ENCODE measurements at regions not wholly inside any gene's neighbourhood (a gene's known extent, or its start where the extent isn't known, plus 50 kb on each side); places are given as distances from the start of the nearest gene placed in this dataset.
"Not testable (repeated sequence)": the region's sequence is repeated elsewhere in the genome, so short reads cannot be mapped to it uniquely, and the experiment has no call there.

- H3K4me3 Mint-ChIP-seq: no peak overlapping the region
- no peaks in the 10 kb centered on the region for H3K27me3 Mint-ChIP-seq (ENCODE audit: insufficient read depth)
- peaks cover 18% of the 10 kb centered on the region for H3K9me3 Mint-ChIP-seq
- no peak for DNase-seq (ENCODE audit: low spot score)
- no peaks in the 10 kb centered on the region for H3K4me1 Mint-ChIP-seq (ENCODE audit: low read depth)
- no peak overlapping the region for H3K27ac Mint-ChIP-seq
- no peaks in the 10 kb centered on the region for H3K36me3 Mint-ChIP-seq (ENCODE audit: low read depth)
- intact Hi-C loops (cut with micrococcal nuclease): no loop called here
Measured at GRCh38 chr16:63890081-63890480, 1231.8 kb downstream of the CDH11 start.

DNA sequence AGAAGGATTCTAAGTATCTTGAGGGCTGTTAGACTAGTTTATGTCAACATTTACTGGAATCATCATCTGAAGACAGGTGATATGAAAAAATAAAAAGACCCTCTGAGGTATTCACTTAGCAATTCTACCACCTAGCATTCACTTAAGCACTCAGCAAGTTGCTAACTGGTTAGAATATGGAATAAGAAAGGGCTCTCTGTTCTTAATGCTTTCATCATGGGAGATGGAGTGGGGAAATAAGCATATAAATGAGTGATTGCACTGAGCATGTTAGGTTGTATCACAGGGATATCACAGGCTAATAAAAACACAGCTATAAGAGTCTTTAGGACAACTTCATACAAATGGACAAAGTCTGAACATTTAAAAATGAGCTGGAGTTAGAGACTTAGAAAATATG lies 1238.8 kb downstream of the CDH11 start:
- peaks cover 14% of the 10 kb centered on the region for H3K9me3 Mint-ChIP-seq
- intact Hi-C loops (cut with micrococcal nuclease): no loop called here

DNA sequence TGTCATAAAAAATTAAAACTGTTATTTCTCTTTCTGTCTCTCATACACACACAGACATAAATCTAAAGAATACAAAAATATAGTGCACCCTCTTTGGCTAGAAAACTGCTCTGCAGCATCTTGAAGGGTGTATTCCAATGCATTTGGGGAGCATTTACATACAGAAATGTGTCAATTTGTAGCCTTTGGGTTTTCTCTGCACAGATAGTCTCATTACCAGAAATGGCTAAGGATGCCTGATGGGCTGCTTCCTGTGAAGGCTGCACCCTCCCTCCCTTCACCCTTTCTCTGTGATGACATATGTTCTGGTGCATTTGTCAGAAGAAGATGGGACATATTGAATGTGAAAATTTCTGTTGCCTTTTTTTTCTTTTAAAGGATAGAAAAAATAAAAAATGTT lies 1239.3 kb downstream of the CDH11 start:
- no peak for DNase-seq (ENCODE audit: low spot score)
- no peak overlapping the region for H3K4me3 Mint-ChIP-seq
- no peaks in the 10 kb centered on the region for H3K4me1 Mint-ChIP-seq (ENCODE audit: low read depth)
- H3K9me3 Mint-ChIP-seq: peaks cover 14% of the 10 kb centered on the region
- H3K27me3 Mint-ChIP-seq (ENCODE audit: insufficient read depth): no peaks in the 10 kb centered on the region
- no peak overlapping the region for H3K27ac Mint-ChIP-seq
- H3K36me3 Mint-ChIP-seq (ENCODE audit: low read depth): no peaks in the 10 kb centered on the region
- intact Hi-C loops (cut with micrococcal nuclease): no loop called here

More for the DNA sequence above, 1238.8 kb downstream of the CDH11 start:
- Mint-ChIP-seq H3K36me3 (ENCODE audit: low read depth) (no peaks in the 10 kb centered on the region), H3K4me3 (no peak overlapping the region), H3K27me3 (ENCODE audit: insufficient read depth) (no peaks in the 10 kb centered on the region), H3K4me1 (ENCODE audit: low read depth) (no peaks in the 10 kb centered on the region), H3K27ac (no peak overlapping the region)
- no peak for DNase-seq (ENCODE audit: low spot score)

DNA sequence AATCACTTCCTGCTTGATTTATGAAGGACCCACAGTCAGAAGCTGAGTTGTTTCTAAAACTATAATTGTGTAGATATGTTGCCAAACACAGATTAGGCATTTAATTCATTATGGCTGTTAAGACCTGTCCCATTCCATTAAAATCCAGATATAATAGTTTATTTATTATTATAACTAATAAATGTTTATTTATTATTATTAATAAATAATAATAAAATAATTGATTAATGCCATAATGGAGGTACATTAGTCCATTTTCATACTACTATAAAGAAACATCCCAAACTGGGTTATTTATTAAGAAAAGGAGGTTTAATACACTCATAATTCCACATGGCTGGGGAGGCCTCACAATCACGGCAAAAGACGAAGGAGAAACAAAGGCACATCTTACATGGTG lies 1240.9 kb downstream of the CDH11 start:
- H3K4me3 Mint-ChIP-seq: no peak overlapping the region
- intact Hi-C loops (cut with micrococcal nuclease): no loop called here
- H3K27ac Mint-ChIP-seq: no peak overlapping the region
- H3K27me3 Mint-ChIP-seq (ENCODE audit: insufficient read depth): no peaks in the 10 kb centered on the region
- H3K36me3 Mint-ChIP-seq (ENCODE audit: low read depth): no peaks in the 10 kb centered on the region
- H3K9me3 Mint-ChIP-seq: peaks cover 16% of the 10 kb centered on the region
- H3K4me1 Mint-ChIP-seq (ENCODE audit: low read depth): no peaks in the 10 kb centered on the region
- no peak for DNase-seq (ENCODE audit: low spot score)

GRCh38 chr16:63877401-63877800 lies 1244.5 kb downstream of the CDH11 start:
- Mint-ChIP-seq H3K4me1 (ENCODE audit: low read depth) (no peaks in the 10 kb centered on the region), H3K27me3 (ENCODE audit: insufficient read depth) (no peaks in the 10 kb centered on the region), H3K27ac (no peak overlapping the region), H3K9me3 (peaks cover 20% of the 10 kb centered on the region), H3K4me3 (no peak overlapping the region), H3K36me3 (ENCODE audit: low read depth) (no peaks in the 10 kb centered on the region)
- DNase-seq (ENCODE audit: low spot score): no peak
- intact Hi-C loops (cut with micrococcal nuclease): no loop called here

DNA sequence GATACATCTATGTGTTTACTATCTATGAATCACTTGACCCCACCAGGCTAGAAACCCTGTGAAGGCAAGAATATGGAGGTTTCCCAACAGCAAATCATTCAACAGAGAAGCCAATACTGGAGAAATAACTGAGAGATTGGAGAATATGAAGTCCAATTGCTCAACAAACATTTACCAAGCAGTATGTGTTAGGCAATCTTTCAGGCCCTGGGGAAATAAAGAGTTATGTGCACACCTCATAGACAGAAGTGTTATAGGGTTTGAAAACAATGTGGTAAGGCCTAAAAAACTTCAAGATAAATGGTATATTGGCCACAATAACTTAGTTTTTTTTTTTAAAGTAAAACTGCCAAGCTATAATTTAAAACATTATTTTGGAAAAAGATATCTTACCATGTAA lies 1245.8 kb downstream of the CDH11 start:
- no peaks in the 10 kb centered on the region for H3K4me1 Mint-ChIP-seq (ENCODE audit: low read depth)

GRCh38 chr16:63860700-63861099 lies 1261.2 kb downstream of the CDH11 start:
- H3K9me3 Mint-ChIP-seq: peaks cover 24% of the 10 kb centered on the region
- H3K27me3 Mint-ChIP-seq (ENCODE audit: insufficient read depth); H3K4me3 Mint-ChIP-seq; intact Hi-C loops (cut with micrococcal nuclease); H3K36me3 Mint-ChIP-seq (ENCODE audit: low read depth); H3K4me1 Mint-ChIP-seq (ENCODE audit: low read depth); H3K27ac Mint-ChIP-seq; DNase-seq (ENCODE audit: low spot score): not testable (repeated sequence)

More for the DNA sequence above, 1245.8 kb downstream of the CDH11 start:
- H3K4me3 Mint-ChIP-seq: no peak overlapping the region
- H3K9me3 Mint-ChIP-seq: peaks cover 15% of the 10 kb centered on the region
- H3K27ac Mint-ChIP-seq: no peak overlapping the region
- H3K27me3 Mint-ChIP-seq (ENCODE audit: insufficient read depth): no peaks in the 10 kb centered on the region
- no peaks in the 10 kb centered on the region for H3K36me3 Mint-ChIP-seq (ENCODE audit: low read depth)
- no peak for DNase-seq (ENCODE audit: low spot score)
- intact Hi-C loops (cut with micrococcal nuclease): no loop called here

- H3K36me3 Mint-ChIP-seq (ENCODE audit: low read depth): no peaks in the 10 kb centered on the region
- intact Hi-C loops (cut with micrococcal nuclease): no loop called here
- H3K9me3 Mint-ChIP-seq: peaks cover 11% of the 10 kb centered on the region
- no peak for DNase-seq (ENCODE audit: low spot score)
- H3K4me1 Mint-ChIP-seq (ENCODE audit: low read depth): no peaks in the 10 kb centered on the region
- no peak overlapping the region for H3K4me3 Mint-ChIP-seq
- H3K27ac Mint-ChIP-seq: no peak overlapping the region
- no peaks in the 10 kb centered on the region for H3K27me3 Mint-ChIP-seq (ENCODE audit: insufficient read depth)
Measured at GRCh38 chr16:63856537-63856936, 1265.3 kb downstream of the CDH11 start.

DNA sequence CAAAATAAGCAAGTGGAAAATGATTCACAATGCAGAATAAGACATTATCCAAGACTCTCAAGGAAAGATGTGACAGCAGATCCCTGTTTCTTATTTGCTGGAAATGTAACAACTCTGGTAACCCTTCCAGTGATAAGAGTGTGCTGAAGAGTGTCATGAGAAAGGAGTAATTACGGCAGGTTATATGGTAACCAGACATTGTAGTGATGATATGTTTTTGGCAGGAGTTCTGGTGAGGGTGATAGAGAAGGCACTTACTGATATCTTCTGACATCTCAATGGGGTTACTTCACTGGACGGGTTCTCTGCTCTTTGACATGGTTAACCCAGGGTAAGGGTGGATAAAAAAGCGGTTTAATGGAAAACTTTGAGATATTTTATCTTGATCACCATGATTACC lies 1270.9 kb downstream of the CDH11 start:
- Mint-ChIP-seq H3K4me3 (no peak overlapping the region), H3K27ac (no peak overlapping the region), H3K4me1 (ENCODE audit: low read depth) (no peaks in the 10 kb centered on the region), H3K9me3 (peaks cover 26% of the 10 kb centered on the region), H3K27me3 (ENCODE audit: insufficient read depth) (no peaks in the 10 kb centered on the region), H3K36me3 (ENCODE audit: low read depth) (no peaks in the 10 kb centered on the region)
- intact Hi-C loops (cut with micrococcal nuclease): no loop called here
- DNase-seq (ENCODE audit: low spot score): no peak

GRCh38 chr16:63841271-63841670 lies 1280.6 kb downstream of the CDH11 start:
- Mint-ChIP-seq H3K4me3 (no peak overlapping the region), H3K36me3 (ENCODE audit: low read depth) (no peaks in the 10 kb centered on the region), H3K4me1 (ENCODE audit: low read depth) (no peaks in the 10 kb centered on the region), H3K27ac (no peak overlapping the region), H3K9me3 (peaks cover 40% of the 10 kb centered on the region), H3K27me3 (ENCODE audit: insufficient read depth) (no peaks in the 10 kb centered on the region)
- intact Hi-C loops (cut with micrococcal nuclease): no loop called here
- DNase-seq (ENCODE audit: low spot score): no peak

DNA sequence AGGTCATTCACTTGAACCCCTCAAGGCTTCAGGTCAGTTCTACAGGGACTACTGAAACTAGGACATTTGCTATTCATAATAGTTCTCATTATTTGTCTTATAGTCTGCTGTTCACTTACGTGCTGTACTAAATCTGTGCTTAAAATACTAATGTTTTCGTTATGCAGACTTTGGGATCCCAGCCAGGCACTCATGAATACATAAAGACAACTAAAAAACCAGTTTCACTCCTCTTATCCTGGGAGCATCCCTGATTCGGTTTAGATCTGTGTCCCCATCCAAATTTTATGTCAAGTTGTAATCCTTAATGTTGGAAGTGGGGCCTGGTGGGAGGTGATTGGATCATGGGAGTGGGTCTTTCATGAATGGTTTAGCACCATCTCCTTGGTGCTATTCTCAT lies 1291.8 kb downstream of the CDH11 start:
- no peak for DNase-seq (ENCODE audit: low spot score)
- Mint-ChIP-seq H3K27ac (no peak overlapping the region), H3K4me1 (ENCODE audit: low read depth) (no peaks in the 10 kb centered on the region), H3K36me3 (ENCODE audit: low read depth) (no peaks in the 10 kb centered on the region), H3K4me3 (no peak overlapping the region), H3K9me3 (peaks cover 27% of the 10 kb centered on the region), H3K27me3 (ENCODE audit: insufficient read depth) (no peaks in the 10 kb centered on the region)
- intact Hi-C loops (cut with micrococcal nuclease): no loop called here

- Mint-ChIP-seq H3K4me3 (no peak overlapping the region), H3K27me3 (ENCODE audit: insufficient read depth) (no peaks in the 10 kb centered on the region), H3K9me3 (peaks cover 44% of the 10 kb centered on the region), H3K27ac (no peak overlapping the region), H3K36me3 (ENCODE audit: low read depth) (no peaks in the 10 kb centered on the region), H3K4me1 (ENCODE audit: low read depth) (no peaks in the 10 kb centered on the region)
- intact Hi-C loops (cut with micrococcal nuclease): no loop called here
- DNase-seq (ENCODE audit: low spot score): no peak
Measured at GRCh38 chr16:63822818-63823217, 1299.0 kb downstream of the CDH11 start.

DNA sequence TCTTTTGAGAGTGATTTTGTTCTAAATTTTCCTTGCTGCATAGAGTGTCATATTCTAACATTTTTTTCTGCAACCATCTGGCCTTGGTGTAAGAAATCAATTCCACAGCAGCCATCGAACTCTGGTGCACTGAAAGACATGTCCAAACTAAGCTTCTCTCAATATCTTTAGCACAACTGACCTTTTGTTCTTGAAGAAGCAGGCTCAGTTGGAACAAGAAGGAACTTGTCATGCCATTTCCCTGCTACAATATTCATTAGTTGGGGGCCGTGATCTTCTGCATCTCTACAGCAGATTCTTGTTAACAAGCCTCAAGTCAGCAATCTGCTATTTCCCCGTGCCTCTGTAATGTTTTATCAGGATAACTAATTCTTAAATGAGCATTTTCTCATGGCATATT lies 1305.6 kb downstream of the CDH11 start:
- intact Hi-C loops (cut with micrococcal nuclease): no loop called here
- no peak overlapping the region for H3K27ac Mint-ChIP-seq

DNA sequence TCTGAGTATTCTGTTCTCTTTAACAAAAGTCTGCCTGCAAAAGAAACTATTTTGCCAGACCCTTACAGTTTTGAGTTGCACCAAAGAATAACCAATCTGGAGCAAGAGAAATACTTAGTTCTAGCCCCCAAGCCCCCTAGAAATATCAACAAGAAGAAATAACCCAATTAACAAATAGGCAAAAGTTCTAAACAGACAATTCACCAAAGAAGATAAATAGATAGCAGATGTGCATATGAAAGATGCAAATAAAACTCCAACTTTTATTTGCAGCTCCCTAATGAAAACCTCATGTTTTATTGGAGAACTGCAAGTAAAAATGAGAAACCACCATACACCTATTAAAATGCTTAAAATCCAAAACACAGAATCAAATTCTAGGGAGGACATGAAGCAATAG lies 1308.0 kb downstream of the CDH11 start:
- intact Hi-C loops (cut with micrococcal nuclease): no loop called here
- H3K27me3 Mint-ChIP-seq (ENCODE audit: insufficient read depth): no peaks in the 10 kb centered on the region
- DNase-seq (ENCODE audit: low spot score): no peak
- H3K9me3 Mint-ChIP-seq: peaks cover 21% of the 10 kb centered on the region
- H3K27ac Mint-ChIP-seq: no peak overlapping the region
- H3K4me3 Mint-ChIP-seq: no peak overlapping the region
- H3K36me3 Mint-ChIP-seq (ENCODE audit: low read depth): no peaks in the 10 kb centered on the region
- no peaks in the 10 kb centered on the region for H3K4me1 Mint-ChIP-seq (ENCODE audit: low read depth)

More for the DNA sequence above, 1305.6 kb downstream of the CDH11 start:
- Mint-ChIP-seq H3K4me3 (no peak overlapping the region), H3K36me3 (ENCODE audit: low read depth) (no peaks in the 10 kb centered on the region), H3K27me3 (ENCODE audit: insufficient read depth) (no peaks in the 10 kb centered on the region), H3K4me1 (ENCODE audit: low read depth) (no peaks in the 10 kb centered on the region), H3K9me3 (peaks cover 31% of the 10 kb centered on the region)
- no peak for DNase-seq (ENCODE audit: low spot score)
